Transverse colon (tissue), 4 donors: ENCODE measurements at regions not wholly inside any gene's neighbourhood (a gene's known extent, or its start where the extent isn't known, plus 50 kb on each side); places are given as distances from the start of the nearest gene placed in this dataset.

Experiments used
- DNase-seq: peaks from one replicate; pipeline ENCODE4 v3.0.0-alpha.2; 2019
- H3K27ac ChIP-seq, 4 donors: fragments of 200-600 bp; sonication (generic); 2 replicates each; pipeline ENCODE4 v1.5.1; 2016 to 2018; ENCODE audit warnings: inconsistent platforms in 4 of 4
- H3K27me3 ChIP-seq: fragments of 200-600 bp; sonication (generic); 2 replicates; pipeline ENCODE4 v1.5.1; 2017; ENCODE audit warnings: inconsistent platforms
- H3K36me3 ChIP-seq, 4 donors: fragments of 200-600 bp; sonication (generic); 2 replicates each; pipeline ENCODE4 v1.5.1; 2017 to 2019; ENCODE audit warnings: inconsistent platforms in 4 of 4
- H3K4me1 ChIP-seq, 4 donors: fragments of 200-600 bp; sonication (generic); 2 replicates each; pipeline ENCODE4 v1.5.1; 2017 to 2020; ENCODE audit warnings: inconsistent platforms in 4 of 4
- H3K4me3 ChIP-seq, 4 donors: fragments of 200-600 bp; sonication (generic); 1 replicate in 1 of 4; 2 replicates in 3 of 4; pipeline versions ENCODE4 v1.5.1 to v1.6.1; 2017 to 2019; ENCODE audit warnings: inconsistent platforms in 4 of 4
- H3K9me3 ChIP-seq, 2 donors: fragments of 200-600 bp; sonication (generic); 2 replicates each; pipeline ENCODE4 v1.5.1; 2017 to 2019; ENCODE audit warnings: inconsistent platforms in 2 of 2
- CTCF ChIP-seq, 5 experiments: fragments of 200-600 bp in 3 of 5; fragments of 450-650 bp in 2 of 5; sonication (generic) in 3 of 5; IDR thresholded peaks; 1 replicate in 2 of 5; 2 replicates in 3 of 5; pipeline ENCODE4 v1.5.1; 2016 to 2017; ENCODE audit warnings: antibody characterized with exemption in 5 of 5, inconsistent platforms in 3 of 5, mild to moderate bottlenecking in 2 of 5, moderate library complexity in 1 of 5
- EP300 ChIP-seq: sonication (generic); formaldehyde crosslinking; IDR thresholded peaks from one replicate; pipeline ENCODE4 v1.6.1; 2017; ENCODE audit warnings: antibody characterized with exemption, low read depth
- POLR2A ChIP-seq: fragments of 450-650 bp; IDR thresholded peaks from one replicate; pipeline ENCODE4 v1.6.1; 2016; ENCODE audit warnings: antibody characterized with exemption, mild to moderate bottlenecking, moderate library complexity
- POLR2AphosphoS5 ChIP-seq, 3 donors: sonication (generic); formaldehyde crosslinking; IDR thresholded peaks; one replicate each; pipeline ENCODE4 v1.6.1; 2016; ENCODE audit warnings: antibody characterized with exemption in 3 of 3
- WGBS, 2 donors: methylation state at CpG; one replicate each; pipeline ENCODE4 v1.1.5; 2018; ENCODE audit warnings: low coverage in 1 of 2; 5-methylcytosine and 5-hydroxymethylcytosine counted together
- in situ Hi-C, 4 donors: fragments of 200-750 bp; cut with MboI; loops; one replicate each; pipeline versions ENCODE4 v1.15.0 to v1.15.1; 2017; ENCODE audit warnings: low sequenced_read_pairs in 3 of 4, low pct_ligation_motif_present in 1 of 4, low pct_unique_long_range_greater_than_20kb in 1 of 4
- intact Hi-C: fragments of 100-400 bp; cut with DNase I; formaldehyde crosslinking; loops from one replicate; pipeline ENCODE4 v1.15.1; 2023; ENCODE audit warnings: low total_unique reads

- intact Hi-C loops = loop anchor here (10.0 kb wide), 1 partner anchor 403 kb away; the partner anchor contains the start of gene CITED2
- no peaks in the 10 kb centered on the region for H3K9me3 ChIP-seq
- H3K27ac ChIP-seq = peak overlapping the region in 2 of 4 donors; percentile 62
- no peak overlapping the region for H3K4me3 ChIP-seq
- 74 to 82% methylated on average over 6 of the region's 6 CpGs for WGBS, 2 donors
- no peaks in the 10 kb centered on the region for H3K27me3 ChIP-seq
- H3K4me1 ChIP-seq = peaks cover 0 to 11% (median 7%) of the 10 kb centered on the region in 4 donors
- H3K36me3 ChIP-seq = no peaks in the 10 kb centered on the region
- TF ChIP-seq EP300 (no peak), POLR2AphosphoS5 (IDR thresholded peaks at IDR 0.05) (no peak), CTCF (IDR thresholded peaks at IDR 0.05) (no peak), POLR2A (no peak)
- DNase-seq = no peak
- in situ Hi-C loops = no loop called here
Measured at GRCh38 chr6:139777202-139777970, 402.9 kb upstream of the CITED2 start.

GRCh38 chr6:139776041-139776440, 401.6 kb upstream of the CITED2 start:
- WGBS, 2 donors = 35% methylated on average over 6 of the region's 6 CpGs
- intact Hi-C loops = loop anchor here (10.0 kb wide), 1 partner anchor 401 kb away; the partner anchor contains the start of gene CITED2
- no peak for DNase-seq

GRCh38 chr6:139768196-139768595, 393.7 kb upstream of the CITED2 start:
- H3K4me3 ChIP-seq = no peak overlapping the region
- no peaks in the 10 kb centered on the region for H3K27me3 ChIP-seq
- DNase-seq = no peak
- H3K27ac ChIP-seq = no peak overlapping the region
- in situ Hi-C loops (loop anchor here in 1 of 4 donors (10.0 kb wide), 1 partner anchor 393 kb away; the partner anchor contains the start of gene CITED2), intact Hi-C loops (no loop called here)
- peaks cover 6 to 22% (median 14%) of the 10 kb centered on the region in 4 donors for H3K4me1 ChIP-seq
- no peaks in the 10 kb centered on the region for H3K36me3 ChIP-seq
- no peak for TF ChIP-seq CTCF (IDR thresholded peaks at IDR 0.05)
- TF ChIP-seq EP300 = no peak
- TF ChIP-seq POLR2AphosphoS5 (IDR thresholded peaks at IDR 0.05) = no peak
- no peak for TF ChIP-seq POLR2A
- H3K9me3 ChIP-seq = no peaks in the 10 kb centered on the region

More at GRCh38 chr6:139776041-139776440, 401.6 kb upstream of the CITED2 start:
- peaks cover 0 to 11% (median 7%) of the 10 kb centered on the region in 4 donors for H3K4me1 ChIP-seq
- TF ChIP-seq POLR2A (no peak), EP300 (no peak), CTCF (IDR thresholded peaks at IDR 0.05) (no peak), POLR2AphosphoS5 (IDR thresholded peaks at IDR 0.05) (no peak)
- no peaks in the 10 kb centered on the region for H3K36me3 ChIP-seq
- H3K27me3 ChIP-seq = no peaks in the 10 kb centered on the region
- no peak overlapping the region for H3K27ac ChIP-seq
- in situ Hi-C loops = no loop called here
- H3K4me3 ChIP-seq = no peak overlapping the region
- no peaks in the 10 kb centered on the region for H3K9me3 ChIP-seq

GRCh38 chr6:139766796-139767195, 392.3 kb upstream of the CITED2 start:
- WGBS, 2 donors = 78 to 84% methylated on average over 2 of the region's 2 CpGs
- TF ChIP-seq POLR2AphosphoS5 (IDR thresholded peaks at IDR 0.05) = no peak
- TF ChIP-seq POLR2A = no peak
- TF ChIP-seq EP300 = no peak
- no peak for TF ChIP-seq CTCF (IDR thresholded peaks at IDR 0.05)
- in situ Hi-C loops = loop anchor here in 1 of 4 donors (10.0 kb wide), 1 partner anchor 392 kb away; the partner anchor contains the start of gene CITED2
- intact Hi-C loops = no loop called here
- no peaks in the 10 kb centered on the region for H3K27me3 ChIP-seq
- peaks cover 6 to 22% (median 14%) of the 10 kb centered on the region in 4 donors for H3K4me1 ChIP-seq
- H3K4me3 ChIP-seq = no peak overlapping the region
- H3K27ac ChIP-seq = no peak overlapping the region
- H3K9me3 ChIP-seq = no peaks in the 10 kb centered on the region
- H3K36me3 ChIP-seq = no peaks in the 10 kb centered on the region
- no peak for DNase-seq
